Fibroblast of villous mesenchyme (primary cell): ENCODE measurements at regions not wholly inside any gene's neighbourhood (a gene's known extent, or its start where the extent isn't known, plus 50 kb on each side); places are given as distances from the start of the nearest gene placed in this dataset.

Experiments
- DNase-seq: peaks from one replicate; pipeline ENCODE4 v3.0.0-alpha.2; 2010; ENCODE audit warnings: low read depth
- H3K4me3 ChIP-seq: 2 replicates; pipeline ENCODE4 v1.5.1; 2011; ENCODE audit warnings: low read depth, mild to moderate bottlenecking, low read length
- CTCF ChIP-seq: IDR thresholded peaks from 2 replicates; pipeline ENCODE4 v1.5.1; 2012; ENCODE audit warnings: low read depth, mild to moderate bottlenecking, low read length; ENCODE audit not compliant: insufficient read depth

GRCh38 chr5:103357636-103358035 lies 99.1 kb downstream of the MACIR start:
- no peak for TF ChIP-seq CTCF
- no peak for DNase-seq
- no peak overlapping the region for H3K4me3 ChIP-seq

- DNase-seq, result no peak
- H3K4me3 ChIP-seq, result no peak overlapping the region
- TF ChIP-seq CTCF, result no peak
These were observed 98.0 kb downstream of the MACIR start for GRCh38 chr5:103356350-103357091.

DNA sequence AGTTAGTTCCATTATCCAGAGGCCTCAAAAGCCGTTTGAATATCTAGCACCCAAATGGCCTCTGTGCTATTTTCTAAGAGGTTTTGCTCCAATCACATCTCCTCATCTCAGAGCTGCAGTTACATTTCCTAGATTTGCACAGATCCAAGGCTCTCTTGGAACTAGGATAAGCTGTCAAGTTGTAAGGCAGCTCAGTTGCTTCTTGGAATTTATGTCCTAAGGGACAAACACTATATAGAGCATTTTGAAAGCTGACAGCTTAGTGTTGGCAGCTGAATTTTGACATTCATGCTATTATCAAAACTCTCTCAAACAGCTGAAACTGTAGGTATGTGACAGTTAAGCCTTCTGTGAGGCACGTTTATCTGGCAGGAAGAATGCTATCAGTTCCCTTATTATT lies 97.0 kb downstream of the MACIR start:
- no peak for TF ChIP-seq CTCF
- H3K4me3 ChIP-seq, result no peak overlapping the region
- DNase-seq, result no peak

- no peak for DNase-seq
- TF ChIP-seq CTCF, result no peak
- no peak overlapping the region for H3K4me3 ChIP-seq
These were observed 95.9 kb downstream of the MACIR start for GRCh38 chr5:103354446-103354845.

GRCh38 chr5:103353581-103353980 lies 95.0 kb downstream of the MACIR start:
- DNase-seq, result no peak

DNA sequence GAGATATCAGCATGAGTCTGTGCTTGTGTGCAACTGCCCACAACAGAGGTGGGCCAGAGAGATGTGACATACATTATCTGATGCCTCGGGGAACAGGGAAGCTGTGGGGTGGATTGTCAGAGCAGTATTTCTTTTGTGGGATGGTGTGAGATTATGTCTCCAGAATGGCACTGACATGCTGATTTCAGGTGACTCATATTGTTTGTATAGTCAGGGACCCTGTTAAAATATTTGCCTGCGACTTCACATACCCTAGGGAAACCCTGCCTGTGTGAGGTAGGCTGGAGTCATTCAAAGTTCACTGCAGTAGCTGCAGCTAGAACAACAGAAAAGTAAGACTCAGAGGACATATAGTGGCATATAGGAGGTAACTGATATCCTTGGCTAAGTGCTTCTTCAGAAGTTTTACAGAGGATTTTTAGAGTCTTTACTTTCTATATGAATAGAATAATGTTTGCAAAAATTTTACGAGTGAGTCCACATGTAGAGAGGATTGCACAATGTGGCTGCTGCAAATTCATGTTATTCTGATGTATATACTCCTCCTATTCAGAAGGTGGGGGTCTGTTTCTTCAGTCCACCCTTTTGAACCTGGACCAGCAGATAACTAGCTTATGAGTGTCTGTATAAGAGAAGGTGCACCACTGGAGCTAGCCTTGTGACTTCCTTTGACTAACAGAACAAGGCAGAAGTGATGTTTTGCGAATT lies 89.3 kb downstream of the MACIR start:
- DNase-seq, result no peak
- no peak for TF ChIP-seq CTCF
- no peak overlapping the region for H3K4me3 ChIP-seq

More at GRCh38 chr5:103353581-103353980, 95.0 kb downstream of the MACIR start:
- H3K4me3 ChIP-seq, result no peak overlapping the region
- TF ChIP-seq CTCF, result no peak
